Transverse colon (tissue), 4 donors: ENCODE measurements at regions not wholly inside any gene's neighbourhood (a gene's known extent, or its start where the extent isn't known, plus 50 kb on each side); places are given as distances from the start of the nearest gene placed in this dataset.

Experiments used
- DNase-seq: peaks from one replicate; pipeline ENCODE4 v3.0.0-alpha.2; 2019
- H3K27ac ChIP-seq, 4 donors: fragments of 200-600 bp; sonication (generic); 2 replicates each; pipeline ENCODE4 v1.5.1; 2016 to 2018; ENCODE audit warnings: inconsistent platforms in 4 of 4
- H3K27me3 ChIP-seq: fragments of 200-600 bp; sonication (generic); 2 replicates; pipeline ENCODE4 v1.5.1; 2017; ENCODE audit warnings: inconsistent platforms
- H3K36me3 ChIP-seq, 4 donors: fragments of 200-600 bp; sonication (generic); 2 replicates each; pipeline ENCODE4 v1.5.1; 2017 to 2019; ENCODE audit warnings: inconsistent platforms in 4 of 4
- H3K4me1 ChIP-seq, 4 donors: fragments of 200-600 bp; sonication (generic); 2 replicates each; pipeline ENCODE4 v1.5.1; 2017 to 2020; ENCODE audit warnings: inconsistent platforms in 4 of 4
- H3K4me3 ChIP-seq, 4 donors: fragments of 200-600 bp; sonication (generic); 1 replicate in 1 of 4; 2 replicates in 3 of 4; pipeline versions ENCODE4 v1.5.1 to v1.6.1; 2017 to 2019; ENCODE audit warnings: inconsistent platforms in 4 of 4
- H3K9me3 ChIP-seq, 2 donors: fragments of 200-600 bp; sonication (generic); 2 replicates each; pipeline ENCODE4 v1.5.1; 2017 to 2019; ENCODE audit warnings: inconsistent platforms in 2 of 2
- EP300 ChIP-seq: sonication (generic); formaldehyde crosslinking; IDR thresholded peaks from one replicate; pipeline ENCODE4 v1.6.1; 2017; ENCODE audit warnings: antibody characterized with exemption, low read depth
- POLR2A ChIP-seq: fragments of 450-650 bp; IDR thresholded peaks from one replicate; pipeline ENCODE4 v1.6.1; 2016; ENCODE audit warnings: antibody characterized with exemption, mild to moderate bottlenecking, moderate library complexity
- POLR2AphosphoS5 ChIP-seq, 3 donors: sonication (generic); formaldehyde crosslinking; IDR thresholded peaks; one replicate each; pipeline ENCODE4 v1.6.1; 2016; ENCODE audit warnings: antibody characterized with exemption in 3 of 3
- WGBS, 2 donors: methylation state at CpG; one replicate each; pipeline ENCODE4 v1.1.5; 2018; ENCODE audit warnings: low coverage in 1 of 2; 5-methylcytosine and 5-hydroxymethylcytosine counted together
- in situ Hi-C, 4 donors: fragments of 200-750 bp; cut with MboI; loops; one replicate each; pipeline versions ENCODE4 v1.15.0 to v1.15.1; 2017; ENCODE audit warnings: low sequenced_read_pairs in 3 of 4, low pct_ligation_motif_present in 1 of 4, low pct_unique_long_range_greater_than_20kb in 1 of 4
- intact Hi-C: fragments of 100-400 bp; cut with DNase I; formaldehyde crosslinking; loops from one replicate; pipeline ENCODE4 v1.15.1; 2023; ENCODE audit warnings: low total_unique reads
- TF ChIP-seq, protein P1 (sequence below), 5 experiments: fragments of 200-600 bp in 3 of 5; fragments of 450-650 bp in 2 of 5; sonication (generic) in 3 of 5; IDR thresholded peaks; 1 replicate in 2 of 5; 2 replicates in 3 of 5; pipeline ENCODE4 v1.5.1; 2016 to 2017; ENCODE audit warnings: antibody characterized with exemption in 5 of 5, inconsistent platforms in 3 of 5, mild to moderate bottlenecking in 2 of 5, moderate library complexity in 1 of 5

DNA sequence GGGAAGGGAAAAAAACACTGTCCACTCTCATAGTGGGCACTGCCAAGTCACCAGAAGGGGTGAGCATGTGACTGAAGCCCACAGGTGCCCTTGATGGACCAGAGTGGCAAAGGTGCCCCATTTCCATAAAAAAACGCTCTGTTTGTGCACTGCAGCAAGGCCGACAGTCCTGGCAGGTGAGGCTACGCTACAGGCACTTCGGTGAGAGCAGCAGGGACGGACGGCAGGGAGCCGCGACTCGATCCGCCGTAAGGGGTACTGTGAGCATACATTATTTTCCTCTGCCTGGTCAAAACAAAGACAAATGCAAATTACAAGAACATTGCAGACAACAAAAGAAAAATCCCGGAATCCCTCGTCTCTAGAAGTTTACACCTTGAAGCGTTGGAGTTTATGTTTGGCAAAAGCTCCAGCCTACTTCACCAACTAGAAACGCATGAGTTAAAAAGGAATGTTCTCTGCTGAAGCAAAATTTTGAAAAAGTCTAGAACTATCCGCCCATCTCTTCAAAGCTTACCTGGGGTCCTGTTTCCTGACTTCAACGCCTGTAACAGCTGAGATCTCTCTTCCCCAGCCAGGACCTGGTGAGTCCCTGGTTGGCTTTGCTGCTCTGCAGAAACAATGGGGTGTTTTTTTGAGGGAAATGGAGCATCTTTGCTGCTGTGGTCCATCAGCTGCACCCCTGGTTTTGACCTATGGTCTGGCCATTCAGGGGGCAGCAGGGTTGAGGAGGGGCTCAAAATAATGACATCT, 52.9 kb upstream of the RFLNA start:
- peaks cover 0 to 37% (median 30%) of the 10 kb centered on the region in 4 donors for H3K4me1 ChIP-seq
- no peak overlapping the region for H3K27ac ChIP-seq
- intact Hi-C loops: no loop called here
- no peaks in the 10 kb centered on the region for H3K27me3 ChIP-seq
- 89 to 90% methylated on average over 3 to 17 of the region's 17 CpGs for WGBS, 2 donors
- no peak overlapping the region for H3K4me3 ChIP-seq
- no peak for DNase-seq
- peaks cover 3% of the 10 kb centered on the region in 2 donors for H3K9me3 ChIP-seq
- H3K36me3 ChIP-seq: no peaks in the 10 kb centered on the region
- in situ Hi-C loops: no loop called here
- TF ChIP-seq EP300 (no peak), POLR2A (no peak), POLR2AphosphoS5 (IDR thresholded peaks at IDR 0.05) (no peak)
- TF ChIP-seq, protein P1, sequence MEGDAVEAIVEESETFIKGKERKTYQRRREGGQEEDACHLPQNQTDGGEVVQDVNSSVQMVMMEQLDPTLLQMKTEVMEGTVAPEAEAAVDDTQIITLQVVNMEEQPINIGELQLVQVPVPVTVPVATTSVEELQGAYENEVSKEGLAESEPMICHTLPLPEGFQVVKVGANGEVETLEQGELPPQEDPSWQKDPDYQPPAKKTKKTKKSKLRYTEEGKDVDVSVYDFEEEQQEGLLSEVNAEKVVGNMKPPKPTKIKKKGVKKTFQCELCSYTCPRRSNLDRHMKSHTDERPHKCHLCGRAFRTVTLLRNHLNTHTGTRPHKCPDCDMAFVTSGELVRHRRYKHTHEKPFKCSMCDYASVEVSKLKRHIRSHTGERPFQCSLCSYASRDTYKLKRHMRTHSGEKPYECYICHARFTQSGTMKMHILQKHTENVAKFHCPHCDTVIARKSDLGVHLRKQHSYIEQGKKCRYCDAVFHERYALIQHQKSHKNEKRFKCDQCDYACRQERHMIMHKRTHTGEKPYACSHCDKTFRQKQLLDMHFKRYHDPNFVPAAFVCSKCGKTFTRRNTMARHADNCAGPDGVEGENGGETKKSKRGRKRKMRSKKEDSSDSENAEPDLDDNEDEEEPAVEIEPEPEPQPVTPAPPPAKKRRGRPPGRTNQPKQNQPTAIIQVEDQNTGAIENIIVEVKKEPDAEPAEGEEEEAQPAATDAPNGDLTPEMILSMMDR (IDR thresholded peaks at IDR 0.05): no peak

DNA sequence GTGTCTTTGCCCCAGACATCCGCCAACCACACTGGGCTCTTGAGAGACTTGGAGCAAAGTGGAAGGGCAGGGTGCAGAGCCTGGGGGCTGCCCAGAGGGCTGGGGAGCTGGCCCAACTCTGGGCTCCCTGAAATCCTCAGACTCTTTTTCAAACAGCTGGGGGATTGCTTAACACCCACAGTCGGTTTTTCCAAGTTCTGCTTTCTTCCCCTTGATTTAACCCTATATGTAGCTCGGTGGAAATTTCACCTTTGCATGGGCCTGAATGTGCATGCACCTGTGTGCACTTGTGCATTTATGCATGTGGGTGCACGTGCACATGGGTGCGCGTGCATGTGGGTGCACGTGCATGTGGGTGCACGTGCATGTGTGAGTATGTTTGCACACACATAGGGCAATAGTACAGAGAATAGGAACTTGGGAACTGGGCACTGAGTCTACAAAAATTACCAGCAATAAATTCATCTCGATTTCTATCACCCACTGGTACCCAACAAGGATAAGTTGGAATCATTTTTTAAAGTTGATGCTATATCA, 52.3 kb upstream of the RFLNA start:
- no peak for DNase-seq
- Histone ChIP-seq H3K27ac (no peak overlapping the region), H3K4me3 (no peak overlapping the region), H3K27me3 (no peaks in the 10 kb centered on the region), H3K36me3 (no peaks in the 10 kb centered on the region), H3K9me3 (peaks cover 5 to 10% of the 10 kb centered on the region in 2 donors), H3K4me1 (peaks cover 0 to 35% (median 28%) of the 10 kb centered on the region in 4 donors)
- intact Hi-C loops: no loop called here
- in situ Hi-C loops: no loop called here
- WGBS, 2 donors: 72 to 88% methylated on average over 5 to 9 of the region's 9 CpGs
- TF ChIP-seq POLR2AphosphoS5 (IDR thresholded peaks at IDR 0.05) (no peak), EP300 (no peak)

DNA sequence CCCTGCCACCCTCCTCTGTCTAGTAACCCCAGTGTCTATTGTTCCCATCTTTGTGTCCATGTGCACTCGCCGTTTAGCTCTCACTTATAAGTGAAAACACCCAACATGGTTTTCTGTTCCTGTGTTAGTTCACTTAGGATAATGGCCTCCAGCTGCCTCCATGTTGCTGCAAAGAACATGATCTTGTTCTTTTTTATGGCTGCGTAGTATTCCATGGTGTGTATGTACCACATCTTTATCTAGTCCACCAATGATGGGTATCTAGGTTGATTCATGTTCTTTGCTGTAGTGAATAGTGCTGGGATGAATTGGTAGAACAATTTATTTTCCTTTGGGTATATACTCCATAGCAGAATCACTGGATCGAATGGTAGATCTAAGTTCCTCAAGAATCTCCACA, 51.0 kb upstream of the RFLNA start:
- Histone ChIP-seq H3K36me3 (no peaks in the 10 kb centered on the region), H3K27ac (no peak overlapping the region), H3K9me3 (peaks cover 5 to 10% of the 10 kb centered on the region in 2 donors), H3K4me1 (peaks cover 0 to 26% (median 21%) of the 10 kb centered on the region in 4 donors), H3K4me3 (no peak overlapping the region), H3K27me3 (no peaks in the 10 kb centered on the region)
- WGBS, 2 donors: 96 to 100% methylated on average over 4 of the region's 4 CpGs
- intact Hi-C loops (no loop called here), in situ Hi-C loops (no loop called here)
- TF ChIP-seq EP300: no peak
- TF ChIP-seq POLR2A: no peak
- TF ChIP-seq, protein P1 (IDR thresholded peaks at IDR 0.05): no peak
- TF ChIP-seq POLR2AphosphoS5 (IDR thresholded peaks at IDR 0.05): no peak
- DNase-seq: no peak
